ENCODE measurements at regions not wholly inside any gene's neighbourhood (a gene's known extent, or its start where the extent isn't known, plus 50 kb on each side); places are given as distances from the start of the nearest gene placed in this dataset.

GRCh38 chr20:24792641-24793495 is 156.2 kb upstream of the CST7 start:
- no peak for TF ChIP-seq CTCF (IDR thresholded peaks at IDR 0.05)
- no peak for TF ChIP-seq POLR2A (IDR thresholded peaks at IDR 0.05)
- no peak for TF ChIP-seq POLR2AphosphoS5 (IDR thresholded peaks at IDR 0.05)

Data from transverse colon (tissue), 4 donors.